ENCODE measurements at regions not wholly inside any gene's neighbourhood (a gene's known extent, or its start where the extent isn't known, plus 50 kb on each side); places are given as distances from the start of the nearest gene placed in this dataset.

DNA sequence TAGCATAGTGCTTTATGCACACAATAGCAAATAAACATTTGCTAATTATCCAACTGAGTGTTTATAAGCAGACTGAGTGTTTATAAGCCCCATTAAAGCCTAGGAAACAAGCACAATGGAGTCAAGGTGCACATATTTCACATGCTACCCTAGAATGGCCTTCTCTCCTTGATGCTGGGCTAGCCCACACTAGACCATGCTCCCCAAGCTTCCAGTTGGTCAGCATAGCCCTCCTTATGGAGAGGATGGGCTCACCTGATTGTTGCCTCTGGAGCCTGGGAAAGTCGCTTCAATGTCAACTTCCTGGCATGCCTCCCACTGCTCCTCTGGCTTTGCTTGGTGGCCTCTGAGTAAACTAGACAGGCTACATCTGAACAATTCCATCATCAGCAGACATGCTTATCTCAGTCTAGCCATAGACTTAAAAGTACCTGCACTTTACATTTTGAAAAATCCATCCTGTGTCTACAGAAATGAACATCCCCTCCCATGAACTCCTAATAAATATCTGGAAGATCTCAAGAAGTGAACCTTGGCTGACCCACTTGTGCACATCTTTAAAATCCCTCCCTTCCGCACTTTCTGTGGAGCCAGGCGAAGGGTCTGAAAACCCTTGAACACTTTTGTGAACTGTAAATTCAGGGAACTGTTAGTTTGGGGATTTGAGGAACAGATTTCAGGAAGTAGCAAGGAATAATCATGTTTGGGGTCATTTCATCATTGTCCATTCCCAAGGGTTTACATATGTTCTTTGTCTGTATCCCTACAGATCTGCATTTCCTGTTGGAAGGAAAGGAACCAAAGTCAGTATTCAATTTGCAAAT lies 486.6 kb downstream of the ARHGEF28 start:
- TF ChIP-seq POLR2A (IDR thresholded peaks at IDR 0.05; ENCODE audit: low read depth, low read length) = no peak
- TF ChIP-seq PAX5 (IDR thresholded peaks at IDR 0.05; ENCODE audit: insufficient read depth, low read length, severe bottlenecking) = no peak
- no peak for TF ChIP-seq POLR2AphosphoS5 (IDR thresholded peaks at IDR 0.05; ENCODE audit: low read depth, low read length)
- no peak for TF ChIP-seq TAF1 (IDR thresholded peaks at IDR 0.05; ENCODE audit: low read depth, low read length)

All from GM12891 (cell line).